ENCODE measurements at regions not wholly inside any gene's neighbourhood (a gene's known extent, or its start where the extent isn't known, plus 50 kb on each side); places are given as distances from the start of the nearest gene placed in this dataset.

DNA sequence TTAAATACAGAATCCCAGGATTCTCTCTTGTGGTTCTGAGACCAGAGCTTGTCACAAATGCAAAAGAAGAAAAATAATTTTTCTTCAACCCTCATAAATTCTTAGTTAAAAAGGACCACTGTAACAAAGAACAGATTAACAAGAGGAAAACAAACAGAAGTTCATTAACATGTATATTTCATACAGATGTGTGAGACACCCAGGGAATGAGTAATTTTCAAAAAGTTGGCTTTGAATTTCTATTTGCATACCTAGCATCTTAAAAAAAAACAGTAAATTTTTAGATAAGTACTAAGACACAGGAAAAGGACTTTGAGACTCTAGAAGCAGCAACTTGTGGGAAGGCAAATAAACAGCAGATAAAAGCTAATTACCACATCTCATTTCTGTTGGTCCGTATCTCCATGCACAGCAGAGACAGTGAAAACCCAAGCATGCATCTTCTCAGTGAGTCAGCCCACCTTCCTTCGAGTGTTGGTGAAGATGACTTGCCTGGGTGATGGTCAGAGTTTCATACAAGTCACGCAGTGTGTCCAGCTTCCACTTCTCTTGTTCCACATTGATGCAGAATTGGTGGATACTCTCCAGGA is 399.9 kb upstream of the ADAMTS5 start:
- TF ChIP-seq EZH2 (IDR thresholded peaks at IDR 0.05; ENCODE audit: borderline replicate concordance, low read length) (no peak), CTCF (conservative IDR thresholded peaks at IDR 0.05 in 1 of 2, IDR thresholded peaks at IDR 0.05 in 1 of 2; ENCODE audit: extremely low read depth in 1 of 2, insufficient read depth in 1 of 2, low read depth in 1 of 2, low read length in 2 of 2) (no peak)
